ENCODE measurements at regions not wholly inside any gene's neighbourhood (a gene's known extent, or its start where the extent isn't known, plus 50 kb on each side); places are given as distances from the start of the nearest gene placed in this dataset.

DNA sequence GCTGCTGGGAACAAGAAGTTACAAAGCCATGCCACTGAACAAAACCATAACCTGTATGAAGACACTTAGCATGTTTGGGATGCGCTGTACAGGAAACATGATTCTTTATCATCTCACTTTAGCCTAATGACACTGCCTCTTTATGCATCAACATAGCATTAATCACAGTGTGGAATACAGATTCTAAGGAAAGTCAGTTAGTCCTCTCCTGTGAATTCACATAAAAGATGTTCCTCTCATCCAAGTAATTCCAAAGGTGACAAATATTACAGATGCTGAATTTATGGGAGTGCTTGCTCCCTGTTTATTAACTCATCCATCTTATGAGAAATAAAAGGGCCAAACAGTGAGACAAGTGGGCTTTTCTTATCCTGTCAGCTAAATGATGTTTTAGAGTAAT lies 1677.7 kb downstream of the EFNA5 start:
- TF ChIP-seq, protein P1, sequence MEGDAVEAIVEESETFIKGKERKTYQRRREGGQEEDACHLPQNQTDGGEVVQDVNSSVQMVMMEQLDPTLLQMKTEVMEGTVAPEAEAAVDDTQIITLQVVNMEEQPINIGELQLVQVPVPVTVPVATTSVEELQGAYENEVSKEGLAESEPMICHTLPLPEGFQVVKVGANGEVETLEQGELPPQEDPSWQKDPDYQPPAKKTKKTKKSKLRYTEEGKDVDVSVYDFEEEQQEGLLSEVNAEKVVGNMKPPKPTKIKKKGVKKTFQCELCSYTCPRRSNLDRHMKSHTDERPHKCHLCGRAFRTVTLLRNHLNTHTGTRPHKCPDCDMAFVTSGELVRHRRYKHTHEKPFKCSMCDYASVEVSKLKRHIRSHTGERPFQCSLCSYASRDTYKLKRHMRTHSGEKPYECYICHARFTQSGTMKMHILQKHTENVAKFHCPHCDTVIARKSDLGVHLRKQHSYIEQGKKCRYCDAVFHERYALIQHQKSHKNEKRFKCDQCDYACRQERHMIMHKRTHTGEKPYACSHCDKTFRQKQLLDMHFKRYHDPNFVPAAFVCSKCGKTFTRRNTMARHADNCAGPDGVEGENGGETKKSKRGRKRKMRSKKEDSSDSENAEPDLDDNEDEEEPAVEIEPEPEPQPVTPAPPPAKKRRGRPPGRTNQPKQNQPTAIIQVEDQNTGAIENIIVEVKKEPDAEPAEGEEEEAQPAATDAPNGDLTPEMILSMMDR (conservative IDR thresholded peaks at IDR 0.05) = no peak
- Histone ChIP-seq H2BK5ac (ENCODE audit: insufficient read length, low read length) (no peak overlapping the region), H3K79me2 (ENCODE audit: insufficient read depth, low read length) (no peaks in the 10 kb centered on the region), H2BK15ac (ENCODE audit: low read depth, low read length) (no peak overlapping the region), H3K18ac (ENCODE audit: insufficient read length, low read depth, low read length) (no peak overlapping the region), H3K4ac (ENCODE audit: low read depth, low read length) (no peak overlapping the region), H3K79me1 (ENCODE audit: insufficient read depth, low read depth, low read length, poor library complexity, severe bottlenecking) (no peaks in the 10 kb centered on the region), H4K8ac (replicated peaks; ENCODE audit: insufficient read length, low read depth, low read length) (no peak overlapping the region), H2BK120ac (ENCODE audit: low read depth, low read length, poor library complexity, severe bottlenecking) (no peak overlapping the region), H2AK5ac (ENCODE audit: insufficient read length, low read length) (no peak overlapping the region), H3K14ac (ENCODE audit: insufficient read depth, low read length) (no peak overlapping the region), H4K91ac (ENCODE audit: insufficient read length, low read depth, low read length) (no peak overlapping the region), H3K56ac (ENCODE audit: insufficient read length, low read depth, low read length) (no peak overlapping the region), H2BK12ac (ENCODE audit: insufficient read length, low read depth, low read length) (no peak overlapping the region), H3T11ph (ENCODE audit: low read length) (no peak overlapping the region), H3K23me2 (ENCODE audit: insufficient read length, low read depth, low read length, poor library complexity, severe bottlenecking) (no peaks in the 10 kb centered on the region), H3K23ac (ENCODE audit: insufficient read length, low read depth, low read length) (no peak overlapping the region), H2AFZ (ENCODE audit: low read length) (no peak overlapping the region), H3K27ac (ENCODE audit: insufficient read length, low read depth, low read length) (no peak overlapping the region), H3K9ac (ENCODE audit: extremely low read depth, insufficient read length, low read length) (no peak overlapping the region), H3K4me2 (ENCODE audit: insufficient read depth, insufficient read length, low read length) (no peak overlapping the region), H3K4me1 (ENCODE audit: insufficient read depth, low read length) (no peaks in the 10 kb centered on the region), H4K20me1 (ENCODE audit: control insufficient read depth, insufficient read depth, insufficient read length) (no peaks in the 10 kb centered on the region), H4K5ac (ENCODE audit: insufficient read length, low read depth, low read length) (no peak overlapping the region), H2BK20ac (ENCODE audit: low read depth, low read length, poor library complexity, severe bottlenecking) (no peak overlapping the region), H3K9me3 (ENCODE audit: control insufficient read depth, low read depth, low read length) (no peaks in the 10 kb centered on the region), H3K27me3 (ENCODE audit: insufficient read depth, low read length) (no peaks in the 10 kb centered on the region)
- no peak overlapping the region for H3K27ac Mint-ChIP-seq
- H3K36me3 Mint-ChIP-seq (ENCODE audit: insufficient read depth in 1 of 3, low read depth in 3 of 3) = no peaks in the 10 kb centered on the region
- H3K9me3 Mint-ChIP-seq = no peaks in the 10 kb centered on the region
- no peak overlapping the region for H3K4me3 Mint-ChIP-seq
- WGBS (ENCODE audit: extremely low coverage, insufficient read length, low lambda C conversion rate) = no CpG with 5 or more reads among the region's 1 CpG
- H3K4me1 Mint-ChIP-seq = no peaks in the 10 kb centered on the region
- no peak for DNase-seq
- no peaks in the 10 kb centered on the region for H3K27me3 Mint-ChIP-seq (ENCODE audit: low read depth)
